ENCODE measurements at regions not wholly inside any gene's neighbourhood (a gene's known extent, or its start where the extent isn't known, plus 50 kb on each side); places are given as distances from the start of the nearest gene placed in this dataset.

- POLR2A ChIA-PET: no interaction called here
- SMC1A ChIA-PET (ENCODE audit: uncharacterized antibody, unreplicated experiment): no interaction called here
- H4K20me1 ChIP-seq (ENCODE audit: control insufficient read depth, insufficient read depth): no peaks in the 10 kb centered on the region
- DNase-seq (ENCODE audit: low read depth, low spot score) (no peak), FAIRE-seq (no peak), ATAC-seq (no peak)
- no peaks in the 10 kb centered on the region for H3K4me1 ChIP-seq (ENCODE audit: control insufficient read depth, insufficient read depth, low read length)
- no TSS peak for BruUV-seq (replicated peaks)
- no peak overlapping the region for H2AFZ ChIP-seq (ENCODE audit: control insufficient read depth, low read depth, low read length)
- H3K4me2 ChIP-seq (ENCODE audit: control insufficient read depth, insufficient read depth): no peak overlapping the region
- intact Hi-C loops (cut with micrococcal nuclease; ENCODE audit: unreplicated experiment) (no loop called here), in situ Hi-C loops (cut with MboI) (no loop called here)
- no peaks in the 10 kb centered on the region for H3K27me3 ChIP-seq (replicated peaks in 1 of 2; ENCODE audit: control insufficient read depth in 2 of 2, insufficient read depth in 2 of 2, low read length in 1 of 2)
- RAD21 ChIA-PET (ENCODE audit: unreplicated experiment): no interaction called here
- no peaks in the 10 kb centered on the region for H3K79me2 ChIP-seq (ENCODE audit: control insufficient read depth, insufficient read depth, low read length)
- no peak overlapping the region for H3K9ac ChIP-seq (ENCODE audit: control insufficient read depth, insufficient read depth, low read length)
- CTCF ChIA-PET: no interaction called here
- no peak overlapping the region for H3K4me3 ChIP-seq
- H3K27ac ChIP-seq (ENCODE audit: control insufficient read depth, insufficient read depth): no peak overlapping the region
- H3K36me3 ChIP-seq (ENCODE audit: control insufficient read depth in 2 of 2, insufficient read depth in 2 of 2, low read length in 1 of 2): no peaks in the 10 kb centered on the region
- H3K9me3 ChIP-seq (replicated peaks; ENCODE audit: control insufficient read depth, insufficient read depth, low read length): no peaks in the 10 kb centered on the region; the same call in 2 of the 3 replicates
- no peak for TF ChIP-seq SMAD5 (IDR thresholded peaks at IDR 0.05; ENCODE audit: low read depth)
- no peak for TF ChIP-seq ETV6 (conservative IDR thresholded peaks at IDR 0.05 in 1 of 2, IDR thresholded peaks at IDR 0.05 in 1 of 2; ENCODE audit: borderline replicate concordance in 1 of 2, low read depth in 1 of 2)
- TF ChIP-seq NFYB (IDR thresholded peaks at IDR 0.05; ENCODE audit: insufficient read depth, low read depth, low read length): no peak
- no peak for TF ChIP-seq SREBF1 (IDR thresholded peaks at IDR 0.05; ENCODE audit: low read length)
- no peak for TF ChIP-seq SMARCA5 (IDR thresholded peaks at IDR 0.05)
- no peak for TF ChIP-seq POLR2AphosphoS5 (IDR thresholded peaks at IDR 0.05; ENCODE audit: low read length)
- TF ChIP-seq ZNF622 (IDR thresholded peaks at IDR 0.05): no peak
- TF ChIP-seq E2F4 (IDR thresholded peaks at IDR 0.05; ENCODE audit: low read depth, low read length): no peak
- TF ChIP-seq ZBTB11 (CRISPR knock-in tag; IDR thresholded peaks at IDR 0.05): no peak
- no peak for TF ChIP-seq NFXL1 (IDR thresholded peaks at IDR 0.05; ENCODE audit: borderline replicate concordance)
- no peak for TF ChIP-seq CREM (IDR thresholded peaks at IDR 0.05; ENCODE audit: low read depth)
- TF ChIP-seq USF2 (IDR thresholded peaks at IDR 0.05; ENCODE audit: borderline replicate concordance, low read depth, low read length): no peak
- no peak for TF ChIP-seq HCFC1 (IDR thresholded peaks at IDR 0.05; ENCODE audit: low read length)
- no peak for TF ChIP-seq IKZF1 (conservative IDR thresholded peaks at IDR 0.05)
- no peak for TF ChIP-seq FOS (IDR thresholded peaks at IDR 0.05; ENCODE audit: borderline replicate concordance, extremely low read depth, insufficient read length)
- TF ChIP-seq JUND (IDR thresholded peaks at IDR 0.05; ENCODE audit: low read depth, low read length): no peak
- TF ChIP-seq MLLT1 (IDR thresholded peaks at IDR 0.05): no peak
These were observed 297.7 kb upstream of the POU5F2 start for GRCh38 chr5:94039101-94039500.

Data from GM12878 (cell line).